MCF 10A (cell line): ENCODE measurements at regions not wholly inside any gene's neighbourhood (a gene's known extent, or its start where the extent isn't known, plus 50 kb on each side); places are given as distances from the start of the nearest gene placed in this dataset.

Source experiments
- BruUV-seq: library from RNA; stranded (reverse); fragments of 400-500 nt; replicated peaks from 2 replicates; lab custom pipeline; 2021; lab: Mats Ljungman, UMichigan
- CTCF ChIA-PET: fragments of 300-600 bp; sonication (Branson Sonifier 250); formaldehyde crosslinking; extraction: SDS; loops from one replicate; lab custom pipeline; 2021; ENCODE audit warnings: antibody characterized with exemption, inconsistent platforms; lab: Yijun Ruan, JAX
- POLR2A ChIA-PET: fragments of 300-600, 350-650 bp; sonication (Branson Sonifier 250); formaldehyde crosslinking; extraction: SDS; loops from one replicate; lab custom pipeline; 2020; ENCODE audit warnings: antibody characterized with exemption, inconsistent platforms; lab: Yijun Ruan, JAX
- DNase-seq: peaks from one replicate; pipeline ENCODE4 v3.0.0-alpha.2; 2018; ENCODE audit not compliant: unreplicated experiment
- H3K27ac Mint-ChIP-seq: one replicate; pipeline ENCODE4 v1.8.0; 2022; ENCODE audit warnings: mild to moderate bottlenecking, low read depth, mixed read lengths; ENCODE audit not compliant: unreplicated experiment
- H3K27me3 Mint-ChIP-seq: one replicate; pipeline ENCODE4 v1.8.0; 2022; ENCODE audit warnings: mixed read lengths; ENCODE audit not compliant: insufficient read depth, unreplicated experiment
- H3K36me3 Mint-ChIP-seq: one replicate; pipeline ENCODE4 v1.8.0; 2022; ENCODE audit warnings: mild to moderate bottlenecking, moderate library complexity, mixed read lengths; ENCODE audit not compliant: insufficient read depth, unreplicated experiment
- H3K4me1 Mint-ChIP-seq: one replicate; pipeline ENCODE4 v1.8.0; 2022; ENCODE audit warnings: mixed read lengths; ENCODE audit not compliant: insufficient read depth, unreplicated experiment
- H3K4me3 Mint-ChIP-seq: one replicate; pipeline ENCODE4 v1.8.0; 2022; ENCODE audit warnings: mild to moderate bottlenecking, moderate library complexity, mixed read lengths; ENCODE audit not compliant: unreplicated experiment
- H3K9me3 Mint-ChIP-seq: one replicate; pipeline ENCODE4 v1.8.0; 2022; ENCODE audit warnings: mixed read lengths; ENCODE audit not compliant: unreplicated experiment
- intact Hi-C: fragments of 100-400 bp; cut with micrococcal nuclease; formaldehyde crosslinking; loops from 2 replicates; pipeline ENCODE4 v1.14.1; 2022
- TF ChIP-seq, protein P1 (sequence below): fragments of 200-600 bp; IDR thresholded peaks from one replicate; pipeline ENCODE4 v1.8.0; 2022; ENCODE audit warnings: antibody characterized with exemption, mild to moderate bottlenecking; ENCODE audit not compliant: unreplicated experiment

DNA sequence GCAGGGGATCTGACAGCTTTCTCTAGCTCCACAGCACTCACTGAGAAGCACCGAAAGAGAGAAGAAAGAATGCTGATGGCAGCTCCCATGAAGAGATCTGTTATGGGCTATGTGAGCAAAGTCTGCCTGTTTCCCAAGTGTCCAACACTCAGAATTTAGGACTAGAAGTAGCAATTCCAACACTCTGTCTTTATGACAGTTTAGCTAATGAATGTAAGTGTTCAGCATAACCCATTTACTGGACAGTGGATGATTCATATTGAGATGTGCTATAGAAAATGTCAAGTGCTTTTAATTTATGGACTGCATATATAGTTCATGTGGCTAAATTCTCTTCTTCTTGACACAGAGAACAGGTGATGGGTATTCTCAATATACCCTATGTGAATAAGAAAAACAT, 683.1 kb upstream of the ZNF608 start:
- Mint-ChIP-seq H3K27me3 (no peaks in the 10 kb centered on the region), H3K36me3 (no peaks in the 10 kb centered on the region), H3K4me1 (no peaks in the 10 kb centered on the region), H3K27ac (no peak overlapping the region), H3K4me3 (no peak overlapping the region), H3K9me3 (peaks cover 15% of the 10 kb centered on the region)
- TF ChIP-seq, protein P1, sequence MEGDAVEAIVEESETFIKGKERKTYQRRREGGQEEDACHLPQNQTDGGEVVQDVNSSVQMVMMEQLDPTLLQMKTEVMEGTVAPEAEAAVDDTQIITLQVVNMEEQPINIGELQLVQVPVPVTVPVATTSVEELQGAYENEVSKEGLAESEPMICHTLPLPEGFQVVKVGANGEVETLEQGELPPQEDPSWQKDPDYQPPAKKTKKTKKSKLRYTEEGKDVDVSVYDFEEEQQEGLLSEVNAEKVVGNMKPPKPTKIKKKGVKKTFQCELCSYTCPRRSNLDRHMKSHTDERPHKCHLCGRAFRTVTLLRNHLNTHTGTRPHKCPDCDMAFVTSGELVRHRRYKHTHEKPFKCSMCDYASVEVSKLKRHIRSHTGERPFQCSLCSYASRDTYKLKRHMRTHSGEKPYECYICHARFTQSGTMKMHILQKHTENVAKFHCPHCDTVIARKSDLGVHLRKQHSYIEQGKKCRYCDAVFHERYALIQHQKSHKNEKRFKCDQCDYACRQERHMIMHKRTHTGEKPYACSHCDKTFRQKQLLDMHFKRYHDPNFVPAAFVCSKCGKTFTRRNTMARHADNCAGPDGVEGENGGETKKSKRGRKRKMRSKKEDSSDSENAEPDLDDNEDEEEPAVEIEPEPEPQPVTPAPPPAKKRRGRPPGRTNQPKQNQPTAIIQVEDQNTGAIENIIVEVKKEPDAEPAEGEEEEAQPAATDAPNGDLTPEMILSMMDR: no peak
- intact Hi-C loops: no loop called here
- no peak for DNase-seq
- CTCF ChIA-PET: interaction anchor here (0.6 to 1.4 kb wide), 2 partner anchors 9 to 18 kb away, joined by 3 read pairs; no protein-coding TSS in a partner anchor
- BruUV-seq: no TSS peak
- POLR2A ChIA-PET: no interaction called here

DNA sequence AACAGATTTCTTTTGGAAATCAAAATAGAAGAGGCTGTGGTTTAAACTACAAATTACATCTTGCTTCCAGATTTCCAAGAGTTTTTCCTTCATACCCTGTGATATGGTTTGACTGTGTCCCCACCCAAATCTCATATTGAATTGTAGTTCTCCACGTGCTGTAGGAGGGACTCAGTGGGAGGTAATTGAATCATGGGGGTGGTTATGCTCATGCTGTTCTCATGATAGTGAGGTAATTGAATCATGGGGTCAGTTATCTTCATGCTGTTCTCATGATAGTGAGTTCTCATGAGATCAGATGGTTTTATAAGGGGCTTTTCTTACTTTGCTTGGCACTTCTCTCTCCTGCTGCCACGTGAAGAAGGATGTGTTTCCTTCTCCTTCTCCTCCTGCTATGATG, 687.0 kb upstream of the ZNF608 start:
- BruUV-seq: no TSS peak
- Mint-ChIP-seq H3K27ac (no peak overlapping the region), H3K36me3 (no peaks in the 10 kb centered on the region), H3K4me1 (peaks cover 5% of the 10 kb centered on the region), H3K9me3 (no peaks in the 10 kb centered on the region), H3K27me3 (no peaks in the 10 kb centered on the region), H3K4me3 (no peak overlapping the region)
- ChIA-PET CTCF (no interaction called here), POLR2A (no interaction called here)
- intact Hi-C loops: no loop called here
- no peak for DNase-seq
- TF ChIP-seq, protein P1: no peak

DNA sequence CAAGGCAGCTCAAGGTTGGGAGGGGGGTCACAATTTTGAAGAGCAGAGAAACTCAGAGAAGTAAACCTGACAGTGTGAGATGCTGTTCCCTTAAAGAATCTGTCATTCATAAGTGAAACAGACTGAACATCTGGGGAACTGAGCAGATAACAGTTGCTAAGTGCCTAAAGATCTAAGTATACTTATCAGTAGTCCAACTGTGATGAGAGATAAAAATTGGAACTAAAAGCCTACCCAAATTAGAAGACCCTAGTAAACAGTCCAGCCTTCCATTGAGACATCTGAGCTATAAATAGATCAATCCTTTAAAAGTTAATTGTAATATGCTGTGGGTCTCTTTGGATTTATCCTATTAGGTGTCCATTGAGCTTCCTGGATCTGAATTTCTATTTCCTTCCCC, 692.8 kb upstream of the ZNF608 start:
- no peaks in the 10 kb centered on the region for H3K27me3 Mint-ChIP-seq
- no peak overlapping the region for H3K4me3 Mint-ChIP-seq
- H3K36me3 Mint-ChIP-seq: no peaks in the 10 kb centered on the region
- intact Hi-C loops: no loop called here
- no peak for DNase-seq
- POLR2A ChIA-PET: interaction anchor here (0.7 to 1.0 kb wide), 3 partner anchors 11 to 44 kb away, joined by 3 read pairs; no protein-coding TSS in a partner anchor
- H3K9me3 Mint-ChIP-seq: peaks cover 8% of the 10 kb centered on the region
- TF ChIP-seq, protein P1: no peak
- CTCF ChIA-PET: no interaction called here
- peaks cover 5% of the 10 kb centered on the region for H3K4me1 Mint-ChIP-seq
- no TSS peak for BruUV-seq
- H3K27ac Mint-ChIP-seq: no peak overlapping the region

DNA sequence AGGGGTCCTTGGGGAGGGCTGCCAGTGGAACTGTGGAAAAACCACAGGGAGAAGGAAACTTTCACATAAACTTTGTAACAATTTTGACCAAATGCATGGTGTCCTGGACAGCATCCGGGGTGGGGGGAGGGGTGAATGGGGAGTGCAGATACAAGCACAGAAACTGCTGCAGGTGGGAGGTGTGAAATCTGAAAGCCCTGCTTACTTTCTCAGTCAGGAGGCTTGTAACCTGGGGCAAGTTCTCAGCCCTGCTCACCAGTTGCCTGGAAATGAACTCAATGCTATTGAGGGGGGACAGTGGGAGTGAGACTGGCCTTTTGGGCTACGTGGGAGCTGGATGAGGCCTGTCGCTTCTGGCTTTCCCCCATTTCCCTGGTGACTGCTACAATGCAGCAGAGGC, 694.5 kb upstream of the ZNF608 start:
- Mint-ChIP-seq H3K27ac (no peak overlapping the region), H3K27me3 (no peaks in the 10 kb centered on the region), H3K4me1 (peaks cover 5% of the 10 kb centered on the region), H3K36me3 (no peaks in the 10 kb centered on the region), H3K4me3 (no peak overlapping the region), H3K9me3 (peaks cover 14% of the 10 kb centered on the region)
- no peak for DNase-seq
- TF ChIP-seq, protein P1: no peak
- ChIA-PET CTCF (no interaction called here), POLR2A (no interaction called here)
- BruUV-seq: no TSS peak
- intact Hi-C loops: no loop called here
